Karpas-422 (cell line): ENCODE measurements at regions not wholly inside any gene's neighbourhood (a gene's known extent, or its start where the extent isn't known, plus 50 kb on each side); places are given as distances from the start of the nearest gene placed in this dataset.
"Not testable (repeated sequence)": the region's sequence is repeated elsewhere in the genome, so short reads cannot be mapped to it uniquely, and the experiment has no call there.

Experiments
- DNase-seq: peaks from one replicate; pipeline ENCODE4 v3.0.0-alpha.2; 2015
- H2AFZ ChIP-seq: fragments of 200-600 bp; sonication (generic); 2 replicates; pipeline ENCODE4 v1.6.1; 2014; ENCODE audit warnings: antibody characterized with exemption, low read length, mixed read lengths
- H3K27ac ChIP-seq: fragments of 200-600 bp; sonication (generic); 2 replicates; pipeline ENCODE4 v1.5.1; 2014; ENCODE audit warnings: mild to moderate bottlenecking, low read length, moderate library complexity
- H3K27me3 ChIP-seq: fragments of 200-600 bp; sonication (generic); 2 replicates; pipeline ENCODE4 v1.6.1; 2014; ENCODE audit warnings: low read length, mixed read lengths
- H3K36me3 ChIP-seq: fragments of 200-600 bp; sonication (generic); 2 replicates; pipeline ENCODE4 v1.6.1; 2014; ENCODE audit warnings: low read length, mixed read lengths; ENCODE audit not compliant: insufficient read depth
- H3K4me1 ChIP-seq: fragments of 200-600 bp; sonication (generic); 2 replicates; pipeline ENCODE4 v1.6.1; 2014; ENCODE audit warnings: mild to moderate bottlenecking, low read length, mixed read lengths
- H3K4me2 ChIP-seq: fragments of 200-600 bp; sonication (generic); 2 replicates; pipeline ENCODE4 v1.6.1; 2014; ENCODE audit warnings: low read length, low read depth, mild to moderate bottlenecking; ENCODE audit not compliant: poor library complexity, severe bottlenecking
- H3K4me3 ChIP-seq: fragments of 200-600 bp; sonication (generic); 2 replicates; pipeline ENCODE4 v1.5.1; 2014; ENCODE audit warnings: mild to moderate bottlenecking, antibody characterized with exemption, low read length, mixed read lengths
- H3K79me2 ChIP-seq: fragments of 200-600 bp; sonication (generic); 2 replicates; pipeline ENCODE4 v1.6.1; 2014; ENCODE audit warnings: mild to moderate bottlenecking, low read length, mixed read lengths
- H3K9ac ChIP-seq: fragments of 200-600 bp; sonication (generic); 2 replicates; pipeline ENCODE4 v1.6.0; 2014; ENCODE audit warnings: low read length
- H3K9me2 ChIP-seq: fragments of 200-600 bp; sonication (generic), shearing (Covaris generic); replicated peaks from 2 replicates; pipeline ENCODE4 v1.6.0; 2014; ENCODE audit warnings: mild to moderate bottlenecking, low read length, moderate library complexity; ENCODE audit not compliant: insufficient read depth
- H3K9me3 ChIP-seq: fragments of 300-700, 200-600 bp; sonication (generic); 2 replicates; pipeline ENCODE4 v1.6.1; 2014; ENCODE audit warnings: low read length, mixed read lengths
- H4K20me1 ChIP-seq: fragments of 200-600 bp; sonication (generic); 2 replicates; pipeline ENCODE4 v1.6.1; 2014; ENCODE audit warnings: mild to moderate bottlenecking, antibody characterized with exemption, low read length, low read depth; ENCODE audit not compliant: insufficient read depth

- Histone ChIP-seq H3K4me3 (no peak overlapping the region), H3K9me2 (no peaks in the 10 kb centered on the region)
Observed at GRCh38 chr12:107602446-107602845, 83.2 kb upstream of the PWP1 start.

GRCh38 chr12:107605293-107605692, 80.3 kb upstream of the PWP1 start:
- Histone ChIP-seq H3K79me2 (no peaks in the 10 kb centered on the region), H3K27ac (no peak overlapping the region), H3K9me2 (no peaks in the 10 kb centered on the region), H2AFZ (no peak overlapping the region), H3K4me3 (no peak overlapping the region), H3K27me3 (no peaks in the 10 kb centered on the region), H4K20me1 (no peaks in the 10 kb centered on the region), H3K9ac (no peak overlapping the region), H3K4me1 (no peaks in the 10 kb centered on the region), H3K36me3 (no peaks in the 10 kb centered on the region), H3K9me3 (no peaks in the 10 kb centered on the region), H3K4me2 (no peak overlapping the region)
- no peak for DNase-seq

More at GRCh38 chr12:107602446-107602845, 83.2 kb upstream of the PWP1 start:
- Histone ChIP-seq H4K20me1 (no peaks in the 10 kb centered on the region), H3K27me3 (no peaks in the 10 kb centered on the region), H3K36me3 (no peaks in the 10 kb centered on the region), H3K9ac (no peak overlapping the region), H2AFZ (no peak overlapping the region), H3K27ac (no peak overlapping the region), H3K4me2 (no peak overlapping the region), H3K79me2 (no peaks in the 10 kb centered on the region), H3K4me1 (no peaks in the 10 kb centered on the region), H3K9me3 (no peaks in the 10 kb centered on the region)
- DNase-seq: no peak

GRCh38 chr12:107607464-107608392, 77.9 kb upstream of the PWP1 start:
- Histone ChIP-seq H3K79me2 (no peaks in the 10 kb centered on the region), H2AFZ (no peak overlapping the region), H3K4me3 (no peak overlapping the region), H3K4me2 (no peak overlapping the region), H3K9ac (no peak overlapping the region), H4K20me1 (no peaks in the 10 kb centered on the region), H3K36me3 (no peaks in the 10 kb centered on the region), H3K27me3 (no peaks in the 10 kb centered on the region), H3K9me3 (no peaks in the 10 kb centered on the region), H3K27ac (no peak overlapping the region), H3K4me1 (no peaks in the 10 kb centered on the region), H3K9me2 (no peaks in the 10 kb centered on the region)
- peak; percentile 91 for DNase-seq

GRCh38 chr12:107608779-107609178, 76.8 kb upstream of the PWP1 start:
- not testable (repeated sequence) for H2AFZ ChIP-seq, H3K9ac ChIP-seq, H3K79me2 ChIP-seq, H3K4me3 ChIP-seq, H3K9me3 ChIP-seq, DNase-seq, H3K27ac ChIP-seq, H3K9me2 ChIP-seq, H4K20me1 ChIP-seq, H3K36me3 ChIP-seq, H3K4me1 ChIP-seq, H3K4me2 ChIP-seq, H3K27me3 ChIP-seq

- no peaks in the 10 kb centered on the region for H3K27me3 ChIP-seq
- no peaks in the 10 kb centered on the region for H4K20me1 ChIP-seq
- H3K4me1 ChIP-seq: no peaks in the 10 kb centered on the region
- no peaks in the 10 kb centered on the region for H3K36me3 ChIP-seq
- no peak overlapping the region for H3K4me3 ChIP-seq
- H3K4me2 ChIP-seq: no peak overlapping the region
- H3K27ac ChIP-seq: no peak overlapping the region
- no peaks in the 10 kb centered on the region for H3K9me3 ChIP-seq
- no peaks in the 10 kb centered on the region for H3K79me2 ChIP-seq
- H2AFZ ChIP-seq: no peak overlapping the region
- no peak overlapping the region for H3K9ac ChIP-seq
- H3K9me2 ChIP-seq: no peaks in the 10 kb centered on the region
- DNase-seq: peak; percentile 58
Observed at GRCh38 chr12:107610021-107610859, 75.4 kb upstream of the PWP1 start.

GRCh38 chr12:107612508-107612907, 73.1 kb upstream of the PWP1 start:
- Histone ChIP-seq H3K9ac (no peak overlapping the region), H3K27me3 (no peaks in the 10 kb centered on the region), H3K36me3 (no peaks in the 10 kb centered on the region), H3K4me3 (no peak overlapping the region), H3K4me2 (no peak overlapping the region), H4K20me1 (no peaks in the 10 kb centered on the region), H3K9me2 (no peaks in the 10 kb centered on the region), H3K9me3 (no peaks in the 10 kb centered on the region), H3K79me2 (no peaks in the 10 kb centered on the region), H3K27ac (no peak overlapping the region), H3K4me1 (no peaks in the 10 kb centered on the region), H2AFZ (no peak overlapping the region)
- no peak for DNase-seq

- no peaks in the 10 kb centered on the region for H3K36me3 ChIP-seq
- no peaks in the 10 kb centered on the region for H3K9me2 ChIP-seq
- H3K27me3 ChIP-seq: no peaks in the 10 kb centered on the region
- H3K9me3 ChIP-seq: no peaks in the 10 kb centered on the region
- H3K4me3 ChIP-seq: no peak overlapping the region
- no peak overlapping the region for H3K4me2 ChIP-seq
- no peak for DNase-seq
- H3K79me2 ChIP-seq: no peaks in the 10 kb centered on the region
- H3K4me1 ChIP-seq: no peaks in the 10 kb centered on the region
- H2AFZ ChIP-seq: no peak overlapping the region
- H3K9ac ChIP-seq: no peak overlapping the region
- no peak overlapping the region for H3K27ac ChIP-seq
- H4K20me1 ChIP-seq: no peaks in the 10 kb centered on the region
Observed at GRCh38 chr12:107616941-107617340, 68.7 kb upstream of the PWP1 start.

- Histone ChIP-seq H3K27ac (no peak overlapping the region), H3K4me2 (no peak overlapping the region), H3K9me2 (no peaks in the 10 kb centered on the region), H3K4me3 (no peak overlapping the region), H4K20me1 (no peaks in the 10 kb centered on the region), H3K9ac (no peak overlapping the region), H3K4me1 (no peaks in the 10 kb centered on the region), H3K9me3 (no peaks in the 10 kb centered on the region), H3K79me2 (no peaks in the 10 kb centered on the region), H3K36me3 (no peaks in the 10 kb centered on the region), H2AFZ (no peak overlapping the region), H3K27me3 (no peaks in the 10 kb centered on the region)
- DNase-seq: no peak
Observed at GRCh38 chr12:107618106-107618505, 67.5 kb upstream of the PWP1 start.
